Stimulated activated naive CD8-positive, alpha-beta T cell treated with anti-CD3 and anti-CD28 coated beads, Interleukin-15, amount 100 ng/mL, for 72 hours (primary cell): ENCODE measurements at regions not wholly inside any gene's neighbourhood (a gene's known extent, or its start where the extent isn't known, plus 50 kb on each side); places are given as distances from the start of the nearest gene placed in this dataset.
"Not testable (repeated sequence)": the region's sequence is repeated elsewhere in the genome, so short reads cannot be mapped to it uniquely, and the experiment has no call there.

Source experiments
- ATAC-seq: fragments of 150-1000 bp; cut with Tn5 transposase; 2 replicates; pipeline ENCODE4 v1.10.0; 2021; ENCODE audit warnings: mild to moderate bottlenecking, moderate library complexity
- DNase-seq, 2 donors: peaks; one replicate each; pipeline ENCODE4 v3.0.0; 2021 to 2022
- H3K27ac Mint-ChIP-seq, 2 donors: one replicate each; pipeline ENCODE4 v1.8.0; 2022; ENCODE audit warnings: mild to moderate bottlenecking in 2 of 2, mixed read lengths in 2 of 2, moderate library complexity in 2 of 2
- H3K27me3 Mint-ChIP-seq: one replicate; pipeline ENCODE4 v1.8.0; 2022; ENCODE audit warnings: mixed read lengths
- H3K4me1 Mint-ChIP-seq: one replicate; pipeline ENCODE4 v1.8.0; 2022; ENCODE audit warnings: mild to moderate bottlenecking, mixed read lengths
- H3K4me3 Mint-ChIP-seq, 2 donors: one replicate each; pipeline ENCODE4 v1.8.0; 2022; ENCODE audit warnings: mild to moderate bottlenecking in 2 of 2, mixed read lengths in 2 of 2, moderate library complexity in 1 of 2
- H3K9me3 Mint-ChIP-seq, 2 donors: one replicate each; pipeline ENCODE4 v1.8.0; 2022; ENCODE audit warnings: mixed read lengths in 2 of 2

GRCh38 chr10:16184096-16184597, 252.7 kb upstream of the PTER start:
- peaks cover 9% of the 10 kb centered on the region for H3K27me3 Mint-ChIP-seq
- H3K9me3 Mint-ChIP-seq: no peaks in the 10 kb centered on the region
- ATAC-seq: no peak
- H3K4me3 Mint-ChIP-seq: no peak overlapping the region
- no peak for DNase-seq
- no peak overlapping the region for H3K27ac Mint-ChIP-seq
- H3K4me1 Mint-ChIP-seq: peaks cover 2% of the 10 kb centered on the region

GRCh38 chr10:16184906-16185305, 251.9 kb upstream of the PTER start:
- no peaks in the 10 kb centered on the region for H3K9me3 Mint-ChIP-seq
- DNase-seq: no peak
- H3K27ac Mint-ChIP-seq: no peak overlapping the region
- peaks cover 9% of the 10 kb centered on the region for H3K4me1 Mint-ChIP-seq
- no peak for ATAC-seq
- H3K27me3 Mint-ChIP-seq: peaks cover 11% of the 10 kb centered on the region
- no peak overlapping the region for H3K4me3 Mint-ChIP-seq

- Mint-ChIP-seq H3K9me3 (no peaks in the 10 kb centered on the region), H3K4me1 (peaks cover 12% of the 10 kb centered on the region), H3K4me3 (no peak overlapping the region), H3K27ac (no peak overlapping the region), H3K27me3 (peaks cover 18% of the 10 kb centered on the region)
- DNase-seq (no peak), ATAC-seq (no peak)
Observed at GRCh38 chr10:16186564-16186963, 250.2 kb upstream of the PTER start.

GRCh38 chr10:16187161-16187560, 249.6 kb upstream of the PTER start:
- DNase-seq: no peak
- H3K27me3 Mint-ChIP-seq: peaks cover 18% of the 10 kb centered on the region
- H3K4me1 Mint-ChIP-seq: peaks cover 12% of the 10 kb centered on the region
- H3K27ac Mint-ChIP-seq: no peak overlapping the region
- ATAC-seq: no peak
- no peak overlapping the region for H3K4me3 Mint-ChIP-seq
- H3K9me3 Mint-ChIP-seq: no peaks in the 10 kb centered on the region

- Mint-ChIP-seq H3K27ac (no peak overlapping the region), H3K4me1 (peaks cover 36% of the 10 kb centered on the region), H3K4me3 (no peak overlapping the region), H3K27me3 (peaks cover 18% of the 10 kb centered on the region), H3K9me3 (peaks cover 9 to 19% of the 10 kb centered on the region in 2 donors)
- ATAC-seq: no peak
- DNase-seq: no peak
Observed at GRCh38 chr10:16192337-16192736, 244.5 kb upstream of the PTER start.

- Mint-ChIP-seq H3K4me1 (peaks cover 36% of the 10 kb centered on the region), H3K27ac (no peak overlapping the region), H3K27me3 (peaks cover 18% of the 10 kb centered on the region), H3K4me3 (no peak overlapping the region), H3K9me3 (peaks cover 9 to 19% of the 10 kb centered on the region in 2 donors)
- ATAC-seq (no peak), DNase-seq (no peak)
Observed at GRCh38 chr10:16193241-16193640, 243.6 kb upstream of the PTER start.

GRCh38 chr10:16195178-16195769, 241.5 kb upstream of the PTER start:
- ATAC-seq (peak; percentile 98), DNase-seq (peak in 1 of 2 donors; percentile 29)
- peaks cover 25% of the 10 kb centered on the region for H3K4me1 Mint-ChIP-seq
- H3K9me3 Mint-ChIP-seq: peaks cover 9 to 19% of the 10 kb centered on the region in 2 donors
- peak overlapping the region in 1 of 2 donors; percentile 68 for H3K27ac Mint-ChIP-seq
- peaks cover 13% of the 10 kb centered on the region for H3K27me3 Mint-ChIP-seq
- peak overlapping the region in 1 of 2 donors; percentile 38 for H3K4me3 Mint-ChIP-seq

GRCh38 chr10:16195894-16196293, 240.9 kb upstream of the PTER start:
- DNase-seq (no peak), ATAC-seq (no peak)
- Mint-ChIP-seq H3K4me3 (no peak overlapping the region), H3K27ac (no peak overlapping the region), H3K27me3 (peaks cover 9% of the 10 kb centered on the region), H3K4me1 (peaks cover 25% of the 10 kb centered on the region), H3K9me3 (peaks cover 9 to 19% of the 10 kb centered on the region in 2 donors)

- Mint-ChIP-seq H3K9me3 (peaks cover 9 to 15% of the 10 kb centered on the region in 2 donors), H3K27ac (no peak overlapping the region), H3K4me3 (no peak overlapping the region), H3K4me1 (peaks cover 25% of the 10 kb centered on the region), H3K27me3 (peaks cover 9% of the 10 kb centered on the region)
- no peak for ATAC-seq
- DNase-seq: no peak
Observed at GRCh38 chr10:16199216-16199615, 237.6 kb upstream of the PTER start.

- H3K4me1 Mint-ChIP-seq, ATAC-seq, H3K27me3 Mint-ChIP-seq, H3K4me3 Mint-ChIP-seq, DNase-seq, H3K27ac Mint-ChIP-seq: not testable (repeated sequence)
- H3K9me3 Mint-ChIP-seq: peaks cover 20 to 38% of the 10 kb centered on the region in 2 donors
Observed at GRCh38 chr10:16223618-16224017, 213.2 kb upstream of the PTER start.

- no peak for ATAC-seq
- H3K27me3 Mint-ChIP-seq: no peaks in the 10 kb centered on the region
- H3K9me3 Mint-ChIP-seq: peaks cover 13 to 19% of the 10 kb centered on the region in 2 donors
- no peak overlapping the region for H3K27ac Mint-ChIP-seq
- no peak overlapping the region for H3K4me3 Mint-ChIP-seq
- no peaks in the 10 kb centered on the region for H3K4me1 Mint-ChIP-seq
- no peak for DNase-seq
Observed at GRCh38 chr10:16227674-16228073, 209.1 kb upstream of the PTER start.

- DNase-seq (no peak), ATAC-seq (no peak)
- no peaks in the 10 kb centered on the region for H3K4me1 Mint-ChIP-seq
- peaks cover 7 to 11% of the 10 kb centered on the region in 2 donors for H3K9me3 Mint-ChIP-seq
- no peak overlapping the region for H3K4me3 Mint-ChIP-seq
- no peaks in the 10 kb centered on the region for H3K27me3 Mint-ChIP-seq
- no peak overlapping the region for H3K27ac Mint-ChIP-seq
Observed at GRCh38 chr10:16231176-16231575, 205.6 kb upstream of the PTER start.

GRCh38 chr10:16231734-16232435, 204.9 kb upstream of the PTER start:
- no peak for ATAC-seq
- no peak for DNase-seq
- no peak overlapping the region for H3K27ac Mint-ChIP-seq
- H3K4me1 Mint-ChIP-seq: no peaks in the 10 kb centered on the region
- H3K27me3 Mint-ChIP-seq: no peaks in the 10 kb centered on the region
- no peak overlapping the region for H3K4me3 Mint-ChIP-seq
- H3K9me3 Mint-ChIP-seq: peaks cover 7 to 10% of the 10 kb centered on the region in 2 donors

GRCh38 chr10:16232441-16232840, 204.4 kb upstream of the PTER start:
- Mint-ChIP-seq H3K9me3 (peaks cover 2 to 4% of the 10 kb centered on the region in 2 donors), H3K27me3 (no peaks in the 10 kb centered on the region), H3K27ac (no peak overlapping the region), H3K4me1 (no peaks in the 10 kb centered on the region), H3K4me3 (no peak overlapping the region)
- ATAC-seq (no peak), DNase-seq (no peak)

- H3K9me3 Mint-ChIP-seq: no peaks in the 10 kb centered on the region
- no peaks in the 10 kb centered on the region for H3K27me3 Mint-ChIP-seq
- DNase-seq: no peak
- no peak for ATAC-seq
- no peak overlapping the region for H3K4me3 Mint-ChIP-seq
- H3K4me1 Mint-ChIP-seq: no peaks in the 10 kb centered on the region
- H3K27ac Mint-ChIP-seq: no peak overlapping the region
Observed at GRCh38 chr10:16234916-16235315, 201.9 kb upstream of the PTER start.

- Mint-ChIP-seq H3K27ac (no peak overlapping the region), H3K4me3 (no peak overlapping the region), H3K9me3 (no peaks in the 10 kb centered on the region), H3K4me1 (no peaks in the 10 kb centered on the region), H3K27me3 (no peaks in the 10 kb centered on the region)
- no peak for DNase-seq
- no peak for ATAC-seq
Observed at GRCh38 chr10:16242446-16242845, 194.4 kb upstream of the PTER start.
